ENCODE measurements at regions not wholly inside any gene's neighbourhood (a gene's known extent, or its start where the extent isn't known, plus 50 kb on each side); places are given as distances from the start of the nearest gene placed in this dataset.
"Not testable (repeated sequence)": the region's sequence is repeated elsewhere in the genome, so short reads cannot be mapped to it uniquely, and the experiment has no call there.

DNA sequence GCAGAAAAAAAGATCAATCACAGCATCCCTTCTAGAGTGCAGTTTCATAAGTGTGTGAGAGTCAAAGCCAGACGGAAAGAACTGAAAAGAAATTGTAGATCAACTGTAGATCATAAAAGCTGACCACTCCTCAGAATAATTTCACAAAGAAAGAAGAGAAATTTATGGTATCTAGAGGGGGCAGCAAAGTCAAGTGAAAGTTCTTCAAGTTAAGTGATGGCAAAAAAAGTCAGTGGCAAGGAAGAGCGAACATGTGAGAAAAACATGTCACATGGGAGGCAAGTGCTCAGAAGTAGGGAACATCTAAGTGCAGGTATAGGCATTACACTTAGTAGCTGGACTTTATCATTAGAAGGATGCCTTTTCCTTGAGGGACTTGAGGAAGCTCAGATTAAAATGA lies 245.1 kb upstream of the ISL1 start:
- FAIRE-seq (no peak), DNase-seq (ENCODE audit: insufficient read length, low spot score) (no peak)
- TF ChIP-seq, protein P1, sequence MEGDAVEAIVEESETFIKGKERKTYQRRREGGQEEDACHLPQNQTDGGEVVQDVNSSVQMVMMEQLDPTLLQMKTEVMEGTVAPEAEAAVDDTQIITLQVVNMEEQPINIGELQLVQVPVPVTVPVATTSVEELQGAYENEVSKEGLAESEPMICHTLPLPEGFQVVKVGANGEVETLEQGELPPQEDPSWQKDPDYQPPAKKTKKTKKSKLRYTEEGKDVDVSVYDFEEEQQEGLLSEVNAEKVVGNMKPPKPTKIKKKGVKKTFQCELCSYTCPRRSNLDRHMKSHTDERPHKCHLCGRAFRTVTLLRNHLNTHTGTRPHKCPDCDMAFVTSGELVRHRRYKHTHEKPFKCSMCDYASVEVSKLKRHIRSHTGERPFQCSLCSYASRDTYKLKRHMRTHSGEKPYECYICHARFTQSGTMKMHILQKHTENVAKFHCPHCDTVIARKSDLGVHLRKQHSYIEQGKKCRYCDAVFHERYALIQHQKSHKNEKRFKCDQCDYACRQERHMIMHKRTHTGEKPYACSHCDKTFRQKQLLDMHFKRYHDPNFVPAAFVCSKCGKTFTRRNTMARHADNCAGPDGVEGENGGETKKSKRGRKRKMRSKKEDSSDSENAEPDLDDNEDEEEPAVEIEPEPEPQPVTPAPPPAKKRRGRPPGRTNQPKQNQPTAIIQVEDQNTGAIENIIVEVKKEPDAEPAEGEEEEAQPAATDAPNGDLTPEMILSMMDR (IDR thresholded peaks at IDR 0.05; ENCODE audit: insufficient read depth, missing control alignments): no peak

DNA sequence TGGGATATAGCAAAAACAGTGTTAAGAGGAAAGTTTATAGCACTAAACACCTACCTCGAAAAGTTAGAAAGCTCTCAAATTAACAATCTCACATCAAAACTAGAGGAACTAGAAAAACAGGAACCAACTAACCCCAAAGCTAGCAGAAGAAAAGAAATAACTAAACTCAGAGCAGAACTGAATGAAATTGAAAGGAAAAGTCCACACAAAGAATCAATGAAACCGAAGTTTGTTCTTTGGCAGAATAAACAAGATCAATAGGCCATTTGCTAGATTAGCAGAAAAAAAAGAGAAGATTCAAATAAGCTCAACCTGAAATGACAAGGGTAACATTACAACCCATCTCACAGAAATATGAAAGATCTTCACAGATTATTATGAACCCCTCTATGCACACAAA lies 234.8 kb upstream of the ISL1 start:
- FAIRE-seq: peak; percentile 35

DNA sequence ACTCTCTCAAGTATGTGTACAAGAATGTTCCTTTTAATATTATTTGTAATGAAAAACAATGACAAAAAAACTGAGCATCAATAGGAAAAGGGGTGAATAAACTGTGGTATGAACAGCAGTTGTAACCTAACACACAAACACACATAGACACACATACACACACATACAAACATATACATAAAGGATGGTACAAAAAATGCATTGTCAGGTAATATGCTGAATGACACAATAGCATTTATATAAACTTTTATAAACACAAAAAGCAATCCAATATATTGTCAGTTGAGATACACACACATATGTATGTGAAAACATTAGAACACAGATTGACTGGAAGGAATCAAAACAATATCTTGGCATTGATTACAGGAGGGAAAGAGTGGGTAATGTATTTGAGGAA lies 227.0 kb upstream of the ISL1 start:
- FAIRE-seq (no peak), DNase-seq (ENCODE audit: insufficient read length, low spot score) (no peak)
- TF ChIP-seq, protein P1 (IDR thresholded peaks at IDR 0.05; ENCODE audit: insufficient read depth, missing control alignments): no peak

More for the DNA sequence above, 234.8 kb upstream of the ISL1 start:
- TF ChIP-seq, protein P1 (IDR thresholded peaks at IDR 0.05; ENCODE audit: insufficient read depth, missing control alignments): no peak
- DNase-seq (ENCODE audit: insufficient read length, low spot score): no peak

DNA sequence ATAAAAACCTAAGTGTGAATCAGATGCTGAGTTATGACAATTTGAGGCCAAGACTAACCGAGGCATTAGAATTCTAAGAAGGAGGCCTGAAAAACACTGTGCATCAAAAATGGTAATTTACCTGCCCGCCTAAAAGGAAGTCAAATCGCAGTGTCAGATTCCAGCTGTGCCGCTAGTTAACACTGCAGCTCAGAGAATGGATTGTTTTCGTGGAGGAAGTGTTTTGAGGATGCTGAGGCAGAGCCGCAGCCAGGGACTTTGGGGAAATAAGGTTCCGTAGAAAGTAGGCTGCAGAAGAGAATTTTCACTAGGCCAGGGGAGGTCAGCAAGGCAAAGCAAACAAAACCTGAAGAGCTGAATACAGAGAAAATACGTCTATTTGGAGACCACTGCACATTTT lies 226.4 kb upstream of the ISL1 start:
- DNase-seq (ENCODE audit: insufficient read length, low spot score) (no peak), FAIRE-seq (no peak)
- TF ChIP-seq, protein P1 (IDR thresholded peaks at IDR 0.05; ENCODE audit: insufficient read depth, missing control alignments): no peak

DNA sequence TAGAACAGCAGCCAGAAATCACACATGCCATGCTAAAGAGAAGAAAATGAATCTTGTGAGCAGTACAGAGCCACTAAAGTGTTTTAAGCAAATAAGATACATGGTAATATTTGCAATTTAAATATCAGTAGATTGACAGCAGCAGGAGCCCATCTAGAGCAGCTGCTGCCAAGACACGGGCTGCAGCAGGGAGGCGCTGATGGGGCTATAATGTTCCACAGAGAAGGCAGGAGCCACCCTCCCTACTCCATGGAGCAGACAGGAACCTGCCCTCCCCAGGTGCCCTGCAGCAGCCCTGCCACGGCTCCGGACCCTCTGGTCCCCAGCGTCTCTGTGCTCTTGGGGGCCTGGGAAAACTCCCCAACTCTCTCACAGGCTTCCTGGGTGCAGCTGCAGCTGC lies 224.1 kb upstream of the ISL1 start:
- DNase-seq (ENCODE audit: insufficient read length, low spot score) (no peak), FAIRE-seq (no peak)
- TF ChIP-seq, protein P1 (IDR thresholded peaks at IDR 0.05; ENCODE audit: insufficient read depth, missing control alignments): no peak

DNA sequence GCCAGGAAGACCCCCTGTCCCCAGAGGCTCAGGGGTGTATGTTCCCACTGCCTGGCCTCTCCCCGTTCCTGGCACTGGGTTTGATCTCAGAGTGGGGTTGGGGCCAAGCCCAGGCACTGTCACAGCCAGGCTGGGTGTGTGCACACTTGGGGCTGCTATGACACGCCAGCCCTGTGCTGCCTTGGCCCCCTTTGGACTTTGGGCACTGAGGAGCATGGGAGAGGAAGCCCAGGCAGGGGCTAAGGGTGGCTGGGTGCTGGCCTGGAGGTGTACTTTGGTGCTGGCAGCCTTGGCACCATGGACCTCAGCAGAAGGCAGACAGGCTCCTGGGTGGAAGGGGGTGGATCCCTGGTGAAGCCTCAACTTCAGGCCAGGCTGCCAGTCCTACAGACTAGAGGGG lies 223.6 kb upstream of the ISL1 start:
- no peak for FAIRE-seq
- DNase-seq (ENCODE audit: insufficient read length, low spot score): no peak
- TF ChIP-seq, protein P1 (IDR thresholded peaks at IDR 0.05; ENCODE audit: insufficient read depth, missing control alignments): no peak

DNA sequence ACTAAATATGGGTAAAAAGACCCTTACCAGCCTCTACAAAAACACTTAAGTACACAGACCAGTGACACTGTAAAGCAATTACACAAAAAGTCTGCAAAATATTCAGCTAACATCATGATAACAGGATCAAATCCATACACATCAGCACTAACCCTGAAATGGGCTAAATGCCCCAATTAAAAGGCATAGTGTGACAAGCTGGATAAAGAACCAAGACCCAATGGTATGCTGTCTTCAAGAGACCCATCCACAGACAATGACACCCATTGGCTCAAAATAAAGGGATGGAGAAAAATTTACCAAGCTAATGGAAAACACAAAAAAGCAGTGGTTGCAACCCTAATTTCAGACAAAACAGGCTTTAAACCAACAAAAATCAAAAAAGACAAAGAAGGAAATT lies 221.0 kb upstream of the ISL1 start:
- TF ChIP-seq, protein P1 (IDR thresholded peaks at IDR 0.05; ENCODE audit: insufficient read depth, missing control alignments): no peak
- FAIRE-seq: no peak

DNA sequence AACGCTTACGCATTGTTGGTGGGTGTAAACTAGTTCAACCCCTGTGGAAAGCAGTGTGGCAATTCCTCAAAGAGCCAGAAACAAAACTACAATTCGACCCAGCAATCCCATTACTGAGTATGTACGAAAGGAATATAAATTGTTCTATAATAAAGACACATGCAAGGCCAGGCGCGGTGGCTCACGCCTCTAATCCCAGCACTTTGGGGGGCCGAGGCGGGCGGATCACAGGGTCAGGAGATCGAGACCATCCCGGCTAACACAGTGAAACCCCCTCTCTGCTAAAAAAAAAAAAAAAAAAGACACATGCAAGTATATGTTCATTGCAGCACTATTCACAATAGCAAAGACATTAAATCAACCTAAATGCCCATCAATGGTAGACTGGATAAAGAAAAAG lies 217.6 kb upstream of the ISL1 start:
- not testable (repeated sequence) for FAIRE-seq; DNase-seq (ENCODE audit: insufficient read length, low spot score)

More for the DNA sequence above, 221.0 kb upstream of the ISL1 start:
- no peak for DNase-seq (ENCODE audit: insufficient read length, low spot score)
